ENCODE measurements at regions not wholly inside any gene's neighbourhood (a gene's known extent, or its start where the extent isn't known, plus 50 kb on each side); places are given as distances from the start of the nearest gene placed in this dataset.

DNA sequence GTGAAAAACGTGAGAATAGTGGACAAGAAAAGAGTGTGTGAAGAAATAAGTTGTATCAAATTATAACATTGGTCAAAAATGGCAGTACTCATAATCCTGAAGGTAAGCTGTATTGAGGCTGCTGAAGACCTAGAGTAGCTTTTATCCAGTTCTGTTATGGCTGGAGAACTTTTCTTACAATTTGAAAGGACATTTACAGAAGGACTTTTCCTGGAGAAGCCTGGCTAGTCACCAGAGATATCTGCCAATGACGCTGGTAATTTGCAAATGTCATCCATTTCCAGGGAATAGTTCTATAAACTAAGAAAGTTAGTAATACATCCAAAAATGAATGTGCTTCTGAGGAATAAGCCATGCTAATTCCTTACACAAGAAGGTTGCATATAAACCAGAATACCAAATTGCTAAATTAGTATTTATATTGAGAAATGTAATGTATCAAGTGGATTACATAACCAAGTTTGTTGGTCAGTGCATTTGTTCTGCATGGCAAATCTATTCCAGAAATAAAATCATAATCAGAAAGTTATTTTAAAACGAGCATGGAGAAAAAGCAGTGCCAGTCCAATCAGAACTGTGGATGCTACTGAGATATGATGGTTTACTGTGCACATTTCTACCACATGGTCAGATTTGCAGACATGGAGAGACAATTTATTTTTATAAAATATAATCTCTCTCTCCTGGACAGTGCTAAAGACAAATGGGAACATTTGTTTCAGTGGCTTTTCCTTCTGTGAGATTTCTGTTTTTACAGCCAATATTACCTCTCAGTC lies 743.7 kb upstream of the HS3ST1 start:
- ATAC-seq (ENCODE audit: low read depth): no peak
- Histone ChIP-seq H3K18ac (ENCODE audit: low read depth, low read length) (no peak overlapping the region), H3K27ac (ENCODE audit: insufficient read depth, low read length) (no peak overlapping the region), H2BK15ac (ENCODE audit: low read depth, low read length) (no peak overlapping the region), H3K9me1 (ENCODE audit: insufficient read depth, low read length) (no peaks in the 10 kb centered on the region), H3K4me3 (ENCODE audit: insufficient read depth, low read depth, low read length) (no peak overlapping the region), H4K20me1 (ENCODE audit: insufficient read depth, low read length) (no peaks in the 10 kb centered on the region), H3K4me2 (ENCODE audit: low read depth, low read length) (no peak overlapping the region), H3K23ac (ENCODE audit: low read depth, low read length) (no peak overlapping the region), H2BK120ac (ENCODE audit: low read depth, low read length) (no peak overlapping the region), H3K4me1 (ENCODE audit: control insufficient read depth, insufficient read depth, low read length) (no peaks in the 10 kb centered on the region), H3K56ac (ENCODE audit: extremely low read depth, insufficient read depth, low read length) (no peak overlapping the region), H3K14ac (replicated peaks; ENCODE audit: low read depth, low read length) (no peak overlapping the region), H2AK9ac (replicated peaks; ENCODE audit: low read depth, low read length, poor library complexity) (no peak overlapping the region), H2BK20ac (ENCODE audit: low read depth, low read length) (no peak overlapping the region), H3K36me3 (ENCODE audit: control insufficient read depth, insufficient read depth, low read length) (no peaks in the 10 kb centered on the region), H3K79me1 (ENCODE audit: low read depth in 1 of 2, low read length in 2 of 2) (no peaks in the 10 kb centered on the region), H3K9ac (ENCODE audit: low read depth, low read length) (no peak overlapping the region), H2AK5ac (ENCODE audit: low read depth, low read length) (no peak overlapping the region), H4K8ac (ENCODE audit: low read depth in 2 of 2, low read length in 2 of 2) (no peak overlapping the region), H2BK5ac (ENCODE audit: low read depth, low read length, poor library complexity, severe bottlenecking) (no peak overlapping the region), H3K27me3 (ENCODE audit: control insufficient read depth, insufficient read depth, low read length) (no peaks in the 10 kb centered on the region), H4K91ac (ENCODE audit: insufficient read depth, low read depth, low read length) (no peak overlapping the region), H3K4ac (ENCODE audit: low read depth, low read length) (no peak overlapping the region), H3K9me3 (ENCODE audit: control insufficient read depth, insufficient read depth, low read length) (peaks cover 9% of the 10 kb centered on the region), H4K5ac (ENCODE audit: low read depth, low read length) (no peak overlapping the region), H2AFZ (replicated peaks; ENCODE audit: low read length, poor library complexity) (no peak overlapping the region)
- POLR2A ChIA-PET (ENCODE audit: unreplicated experiment): no interaction called here
- intact Hi-C loops (cut with micrococcal nuclease) (no loop called here), dilution Hi-C loops (cut with HindIII; ENCODE audit: low sequenced_read_pairs, unreplicated experiment) (no loop called here), in situ Hi-C loops (cut with MboI; ENCODE audit: low sequenced_read_pairs) (no loop called here)
- DNase-seq: no peak
- WGBS, 2 experiments (ENCODE audit: extremely low coverage in 2 of 2, insufficient read length in 1 of 2): 0% methylated on average over 1 of the region's 3 CpGs; no CpG with 5 or more reads in 1 of the 2 experiments
- TF ChIP-seq SMC3 (IDR thresholded peaks at IDR 0.05; ENCODE audit: low read depth, low read length) (no peak), MAZ (IDR thresholded peaks at IDR 0.05; ENCODE audit: borderline replicate concordance, low read depth, low read length) (no peak), MXI1 (IDR thresholded peaks at IDR 0.05; ENCODE audit: borderline replicate concordance, low read depth, low read length) (no peak)
- TF ChIP-seq, protein P1, sequence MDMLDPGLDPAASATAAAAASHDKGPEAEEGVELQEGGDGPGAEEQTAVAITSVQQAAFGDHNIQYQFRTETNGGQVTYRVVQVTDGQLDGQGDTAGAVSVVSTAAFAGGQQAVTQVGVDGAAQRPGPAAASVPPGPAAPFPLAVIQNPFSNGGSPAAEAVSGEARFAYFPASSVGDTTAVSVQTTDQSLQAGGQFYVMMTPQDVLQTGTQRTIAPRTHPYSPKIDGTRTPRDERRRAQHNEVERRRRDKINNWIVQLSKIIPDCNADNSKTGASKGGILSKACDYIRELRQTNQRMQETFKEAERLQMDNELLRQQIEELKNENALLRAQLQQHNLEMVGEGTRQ (IDR thresholded peaks at IDR 0.05; ENCODE audit: low read depth, low read length): no peak
- CTCF ChIA-PET: no interaction called here
- BruUV-seq (replicated peaks): no TSS peak
